GM12878 (cell line): ENCODE measurements at regions not wholly inside any gene's neighbourhood (a gene's known extent, or its start where the extent isn't known, plus 50 kb on each side); places are given as distances from the start of the nearest gene placed in this dataset.

Experiments used
- BCL11A ChIP-seq: IDR thresholded peaks from 2 replicates; pipeline ENCODE4 v1.6.1; 2011; ENCODE audit warnings: low read depth, low read length
- EED ChIP-seq: sonication (generic); IDR thresholded peaks from 2 replicates; pipeline ENCODE4 v1.6.1; 2016; ENCODE audit warnings: antibody characterized with exemption, low read depth
- EP300 ChIP-seq, 2 experiments: fragments of 150-350 bp in 1 of 2; IDR thresholded peaks; 2 replicates each; pipeline ENCODE4 v1.6.1; 2011 to 2012; ENCODE audit warnings: low read depth in 2 of 2, low read length in 2 of 2, borderline replicate concordance in 1 of 2, improper control_type of control experiment in 1 of 2, inconsistent platforms in 1 of 2; ENCODE audit not compliant: control insufficient read depth in 1 of 2
- FOS ChIP-seq: IDR thresholded peaks from 3 replicates; pipeline ENCODE4 v1.6.1; 2011; ENCODE audit warnings: borderline replicate concordance; ENCODE audit not compliant: insufficient read length; ENCODE audit errors: extremely low read depth
- MTA3 ChIP-seq: IDR thresholded peaks from 2 replicates; pipeline ENCODE4 v1.6.1; 2012; ENCODE audit warnings: low read length, inconsistent platforms, borderline replicate concordance
- NFYA ChIP-seq: IDR thresholded peaks from 2 replicates; pipeline ENCODE4 v1.6.1; 2011; ENCODE audit warnings: low read depth, mild to moderate bottlenecking, low read length, improper control_type of control experiment, borderline replicate concordance
- NFYB ChIP-seq: IDR thresholded peaks from 2 replicates; pipeline ENCODE4 v1.6.1; 2011; ENCODE audit warnings: low read depth, mild to moderate bottlenecking, low read length, improper control_type of control experiment, moderate library complexity; ENCODE audit not compliant: insufficient read depth
- PKNOX1 ChIP-seq: fragments of 450-650 bp; IDR thresholded peaks from 2 replicates; pipeline ENCODE4 v1.6.1; 2016; ENCODE audit warnings: mild to moderate bottlenecking
- RAD51 ChIP-seq: fragments of 450-650 bp; IDR thresholded peaks from 2 replicates; pipeline ENCODE4 v1.6.1; 2016; ENCODE audit warnings: moderate library complexity, mild to moderate bottlenecking, inconsistent platforms
- RUNX3 ChIP-seq: IDR thresholded peaks from 2 replicates; pipeline ENCODE4 v1.6.1; 2012; ENCODE audit warnings: low read length, inconsistent platforms
- SMAD1 ChIP-seq: fragments of 450-650 bp; IDR thresholded peaks from 2 replicates; pipeline ENCODE4 v1.6.1; 2018; ENCODE audit warnings: mild to moderate bottlenecking, low read depth; ENCODE audit not compliant: partially characterized antibody
- SP1 ChIP-seq: IDR thresholded peaks from one replicate; pipeline ENCODE4 v1.6.1; 2011; ENCODE audit warnings: low read depth, low read length
- TCF3 ChIP-seq: IDR thresholded peaks from 2 replicates; pipeline ENCODE4 v1.6.1; 2012; ENCODE audit warnings: low read depth, mild to moderate bottlenecking, low read length, borderline replicate concordance; ENCODE audit not compliant: insufficient read depth
- ZBTB11 ChIP-seq: fragments of 450-650 bp; formaldehyde crosslinking; IDR thresholded peaks from 2 replicates; pipeline ENCODE4 v1.5.0; 2022; ENCODE audit warnings: mild to moderate bottlenecking, missing genetic modification characterization
- ZBTB40 ChIP-seq: fragments of 450-650 bp; IDR thresholded peaks from 2 replicates; pipeline ENCODE4 v1.6.1; 2016; ENCODE audit warnings: mild to moderate bottlenecking, moderate library complexity, borderline replicate concordance
- ZNF217 ChIP-seq: fragments of 450-650 bp; IDR thresholded peaks from 2 replicates; pipeline ENCODE4 v1.6.1; 2017; ENCODE audit warnings: antibody characterized with exemption, mild to moderate bottlenecking
- ZNF274 ChIP-seq: IDR thresholded peaks from one replicate; pipeline ENCODE4 v1.8.0; 2011; ENCODE audit not compliant: insufficient read length, insufficient read depth
- ZSCAN29 ChIP-seq: fragments of 450-650 bp; IDR thresholded peaks from 2 replicates; pipeline ENCODE4 v1.6.1; 2017; ENCODE audit warnings: mild to moderate bottlenecking, moderate library complexity
- TF ChIP-seq, protein P1 (sequence below): fragments of 450-650 bp; IDR thresholded peaks from 2 replicates; pipeline ENCODE4 v1.6.1; 2017; ENCODE audit warnings: low read depth, mild to moderate bottlenecking, moderate library complexity
- TF ChIP-seq, protein P2 (sequence below): IDR thresholded peaks from 2 replicates; pipeline ENCODE4 v1.6.1; 2011; ENCODE audit warnings: low read depth, mild to moderate bottlenecking, low read length, moderate library complexity, borderline replicate concordance; ENCODE audit errors: extremely low read depth

GRCh38 chr6:141464490-141464889 is 668.2 kb upstream of the GJE1 start (continued):
- TF ChIP-seq ZBTB11: no peak
- TF ChIP-seq RAD51: no peak
- no peak for TF ChIP-seq ZNF217
- peak; percentile 17; the same call in 1 of the 2 replicates for TF ChIP-seq ZBTB40
- no peak for TF ChIP-seq FOS
- no peak for TF ChIP-seq NFYB
- TF ChIP-seq ZSCAN29: no peak
- no peak for TF ChIP-seq BCL11A
- no peak for TF ChIP-seq NFYA
- TF ChIP-seq, protein P1, sequence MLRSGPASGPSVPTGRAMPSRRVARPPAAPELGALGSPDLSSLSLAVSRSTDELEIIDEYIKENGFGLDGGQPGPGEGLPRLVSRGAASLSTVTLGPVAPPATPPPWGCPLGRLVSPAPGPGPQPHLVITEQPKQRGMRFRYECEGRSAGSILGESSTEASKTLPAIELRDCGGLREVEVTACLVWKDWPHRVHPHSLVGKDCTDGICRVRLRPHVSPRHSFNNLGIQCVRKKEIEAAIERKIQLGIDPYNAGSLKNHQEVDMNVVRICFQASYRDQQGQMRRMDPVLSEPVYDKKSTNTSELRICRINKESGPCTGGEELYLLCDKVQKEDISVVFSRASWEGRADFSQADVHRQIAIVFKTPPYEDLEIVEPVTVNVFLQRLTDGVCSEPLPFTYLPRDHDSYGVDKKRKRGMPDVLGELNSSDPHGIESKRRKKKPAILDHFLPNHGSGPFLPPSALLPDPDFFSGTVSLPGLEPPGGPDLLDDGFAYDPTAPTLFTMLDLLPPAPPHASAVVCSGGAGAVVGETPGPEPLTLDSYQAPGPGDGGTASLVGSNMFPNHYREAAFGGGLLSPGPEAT: no peak; the same call in 1 of the 2 replicates
- no peak for TF ChIP-seq ZNF274
- TF ChIP-seq EP300 (IDR thresholded peaks at IDR 0.05; ENCODE audit: borderline replicate concordance in 1 of 2, control insufficient read depth in 1 of 2, low read depth in 2 of 2, low read length in 2 of 2): peak; percentile 13 to 93; a peak in 3 of 4 replicates
- no peak for TF ChIP-seq SP1
- TF ChIP-seq MTA3: no peak
- no peak for TF ChIP-seq SMAD1
- TF ChIP-seq TCF3: 0 out of 2 replicates have a peak, but pooled peaks have one; percentile 22
- TF ChIP-seq RUNX3: no peak
- peak; percentile 68 for TF ChIP-seq PKNOX1
- TF ChIP-seq, protein P2, sequence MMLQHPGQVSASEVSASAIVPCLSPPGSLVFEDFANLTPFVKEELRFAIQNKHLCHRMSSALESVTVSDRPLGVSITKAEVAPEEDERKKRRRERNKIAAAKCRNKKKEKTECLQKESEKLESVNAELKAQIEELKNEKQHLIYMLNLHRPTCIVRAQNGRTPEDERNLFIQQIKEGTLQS: no peak
- no peak for TF ChIP-seq EED
